DND-41 (cell line): ENCODE measurements at regions not wholly inside any gene's neighbourhood (a gene's known extent, or its start where the extent isn't known, plus 50 kb on each side); places are given as distances from the start of the nearest gene placed in this dataset.

Experiments
- CTCF ChIP-seq: IDR thresholded peaks from 2 replicates; pipeline ENCODE4 v1.5.1; 2012; ENCODE audit warnings: borderline replicate concordance, low read length, moderate library complexity, mild to moderate bottlenecking; ENCODE audit not compliant: poor library complexity, severe bottlenecking; ENCODE audit errors: extremely low read depth
- EZH2 ChIP-seq: IDR thresholded peaks from 3 replicates; pipeline ENCODE4 v1.6.1; 2012; ENCODE audit warnings: borderline replicate concordance, low read depth, mild to moderate bottlenecking, moderate library complexity, low read length, inconsistent platforms; ENCODE audit not compliant: severe bottlenecking

GRCh38 chr2:188676010-188676400 is 298.2 kb upstream of the COL3A1 start:
- TF ChIP-seq EZH2 (no peak), CTCF (no peak)
